GM21528 (cell line): ENCODE measurements at regions not wholly inside any gene's neighbourhood (a gene's known extent, or its start where the extent isn't known, plus 50 kb on each side); places are given as distances from the start of the nearest gene placed in this dataset.
"Not testable (repeated sequence)": the region's sequence is repeated elsewhere in the genome, so short reads cannot be mapped to it uniquely, and the experiment has no call there.

ENCODE experiments used
- ATAC-seq: cut with Tn5 transposase; IDR thresholded peaks from one replicate; pipeline ENCODE4 v1.9.1; 2021; ENCODE audit warnings: mild to moderate bottlenecking, moderate library complexity; ENCODE audit not compliant: unreplicated experiment, low FRiP score

DNA sequence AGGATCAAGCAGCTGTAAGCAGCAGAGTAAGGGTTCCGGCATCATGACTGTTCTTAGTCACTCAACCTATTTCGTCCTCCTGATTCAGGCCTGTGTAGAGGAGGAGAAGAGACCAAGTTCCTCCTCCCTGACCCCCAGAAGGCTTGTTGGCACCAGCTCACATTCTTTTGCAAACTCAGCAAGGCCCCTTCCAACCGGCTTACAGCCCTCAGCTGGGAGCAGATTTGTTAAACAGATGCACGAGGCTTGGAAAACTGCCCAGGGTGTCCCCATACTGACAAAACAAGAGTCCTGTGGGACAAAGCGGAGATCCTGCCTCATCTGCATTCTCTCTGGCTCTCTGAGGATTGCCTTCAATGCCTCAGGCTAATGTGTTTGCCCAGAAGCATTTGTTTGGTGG lies 113.2 kb upstream of the SOX21 start:
- no peak for ATAC-seq

DNA sequence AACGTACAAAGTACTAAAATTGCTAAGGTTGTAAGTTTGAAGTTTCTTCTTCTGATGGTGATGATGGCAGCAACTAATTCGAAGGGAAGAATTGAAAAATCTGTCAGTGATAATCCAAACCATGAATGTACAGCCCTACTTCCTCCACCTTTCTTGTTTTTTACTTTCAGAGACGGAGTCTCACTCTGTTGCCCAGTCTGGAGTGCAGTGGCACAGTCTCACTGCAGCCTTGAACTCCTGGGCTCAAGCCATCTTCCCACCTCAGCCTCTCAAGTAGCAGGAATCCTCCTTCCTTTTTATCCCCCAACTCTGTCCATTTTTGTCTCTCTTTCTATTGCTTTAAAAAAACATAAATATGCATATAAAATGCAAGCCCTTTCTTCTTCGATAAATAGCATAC lies 112.3 kb upstream of the SOX21 start:
- no peak for ATAC-seq

DNA sequence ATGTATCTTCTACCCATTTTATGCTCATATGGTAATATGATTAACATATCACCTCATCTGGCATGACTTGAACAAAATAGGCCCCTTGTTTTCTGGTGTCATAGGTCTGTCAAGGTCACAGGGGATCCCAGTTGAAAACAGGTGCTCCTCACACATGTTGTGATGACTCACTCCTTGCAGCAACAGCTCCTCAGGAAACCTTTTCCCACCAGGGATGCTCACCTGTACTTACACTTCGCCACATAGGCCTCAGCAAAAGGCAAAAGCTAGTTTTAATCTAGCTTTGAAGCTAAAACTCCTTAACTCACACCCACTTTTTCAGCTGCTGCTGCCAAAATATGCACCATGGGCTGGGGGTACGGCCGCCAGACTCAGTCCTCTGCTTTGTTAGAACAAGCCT lies 110.0 kb upstream of the SOX21 start:
- no peak for ATAC-seq

DNA sequence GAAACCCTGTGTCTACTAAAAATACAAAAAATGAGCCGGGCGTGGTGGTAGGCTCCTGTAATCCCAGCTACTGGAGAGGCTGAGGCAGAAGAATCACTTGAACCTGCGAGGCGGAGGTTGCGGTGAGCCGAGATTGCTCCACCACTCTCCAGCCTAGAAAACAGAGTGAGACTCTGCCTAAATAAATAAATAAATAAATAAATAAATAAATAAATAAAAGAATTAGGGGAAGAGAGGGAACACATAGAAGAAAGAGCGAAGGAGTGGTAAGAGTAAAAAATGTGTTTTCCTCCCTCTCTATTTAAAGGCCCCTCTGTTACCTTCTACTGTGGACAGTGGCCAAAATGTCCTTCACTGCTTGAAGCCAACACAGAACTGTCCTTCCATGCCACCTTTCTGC lies 103.9 kb upstream of the SOX21 start:
- ATAC-seq, result no peak

DNA sequence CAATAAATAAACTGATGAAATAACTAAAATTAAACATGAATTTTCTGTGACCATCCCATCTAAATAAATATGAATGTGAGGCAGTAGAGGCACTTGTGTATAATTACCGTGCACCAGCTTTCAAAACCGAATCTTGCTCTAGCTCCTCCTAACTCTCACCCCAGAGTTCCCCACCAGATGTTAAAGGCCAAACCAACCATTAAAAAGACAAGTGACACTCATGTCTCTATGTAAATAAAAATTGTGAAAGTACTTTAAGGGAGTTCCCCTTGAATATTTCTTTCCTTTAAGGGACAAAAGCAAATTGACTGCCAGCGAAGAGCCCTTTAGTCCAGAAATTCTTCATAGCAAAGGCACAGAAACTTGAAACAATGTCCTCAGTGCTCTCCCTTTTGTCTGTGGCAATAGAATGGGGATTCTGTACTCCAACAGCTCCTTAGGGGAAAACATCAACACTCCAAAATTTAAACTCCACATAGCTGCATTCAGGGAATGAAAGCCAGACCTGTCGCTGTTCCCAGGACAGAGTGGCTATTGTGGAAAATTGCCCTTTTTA lies 101.7 kb upstream of the SOX21 start:
- peak; percentile 81 for ATAC-seq

DNA sequence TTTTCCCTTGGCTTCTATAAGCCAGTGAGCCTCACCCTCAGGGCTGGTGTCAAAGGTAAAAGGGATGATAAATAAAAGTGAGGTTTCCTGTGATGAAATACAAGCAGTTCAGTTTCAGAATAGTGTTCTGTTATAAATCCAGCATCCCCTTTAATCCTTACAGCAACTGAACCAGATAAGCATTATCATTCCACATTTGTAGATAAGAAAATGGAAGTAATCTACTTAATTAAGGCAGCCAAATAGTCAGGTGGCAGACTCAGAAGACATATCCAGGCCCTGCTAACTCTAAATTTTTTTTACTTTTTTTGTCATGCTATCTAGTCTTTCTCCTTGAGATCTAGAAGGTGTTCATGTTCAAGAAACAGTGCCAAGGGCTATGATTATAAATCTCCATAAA lies 99.4 kb upstream of the SOX21 start:
- no peak for ATAC-seq

DNA sequence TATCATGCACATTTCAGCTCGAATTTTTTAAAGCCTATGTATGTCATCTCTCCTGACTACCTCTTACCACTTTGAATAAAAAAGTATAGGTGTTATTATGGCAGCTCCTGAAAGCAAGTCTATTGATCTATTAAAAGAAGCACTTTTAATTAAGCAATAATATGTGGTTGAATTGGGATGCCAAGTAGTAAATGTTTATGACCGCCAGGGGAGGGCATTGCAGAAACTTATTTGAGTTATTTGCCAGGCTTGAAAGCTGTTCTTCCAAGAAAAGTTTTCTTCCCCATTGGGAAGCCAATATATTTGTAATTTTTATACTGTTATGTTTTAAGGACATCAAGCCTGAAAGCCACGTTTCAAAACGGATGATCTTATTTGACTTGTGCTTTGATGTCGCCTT lies 88.1 kb upstream of the SOX21 start:
- no peak for ATAC-seq

DNA sequence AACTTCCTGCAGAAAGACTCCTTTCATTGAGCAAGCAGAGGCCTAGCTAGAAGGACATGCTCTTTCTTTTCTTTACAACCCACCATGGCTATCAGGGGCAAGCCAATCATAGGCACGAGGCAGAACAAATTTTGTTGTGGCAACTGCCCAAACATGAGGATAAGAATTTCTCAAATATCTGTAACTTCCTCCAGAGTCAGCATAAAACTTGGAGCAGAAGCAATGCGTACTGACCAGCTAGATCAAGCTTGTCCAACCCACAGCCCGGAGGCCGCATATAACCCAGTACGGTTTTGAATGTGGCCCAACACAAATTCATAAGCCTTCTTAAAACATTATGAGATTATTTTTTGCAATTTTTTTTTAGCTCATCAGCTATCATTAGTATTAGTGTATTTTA lies 87.0 kb upstream of the SOX21 start:
- ATAC-seq, result no peak

DNA sequence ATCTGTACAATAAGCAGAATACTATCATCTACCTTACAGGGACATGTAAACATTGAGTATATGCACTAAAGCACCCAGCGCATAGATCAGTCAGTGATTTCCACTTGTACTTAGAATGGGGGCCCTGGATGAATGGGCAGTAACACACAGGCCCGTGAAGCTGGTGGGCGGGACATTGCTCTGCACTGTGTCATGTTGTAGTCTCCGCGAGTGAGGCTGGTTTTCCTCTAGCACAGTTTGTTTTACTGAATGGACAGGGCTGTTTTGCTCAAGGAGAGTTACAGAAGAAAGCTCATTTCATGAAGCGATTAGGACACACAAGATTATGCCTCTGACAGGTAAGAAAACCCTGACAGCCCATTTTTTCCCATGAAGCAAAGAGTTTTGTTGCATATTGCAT lies 86.4 kb upstream of the SOX21 start:
- no peak for ATAC-seq

DNA sequence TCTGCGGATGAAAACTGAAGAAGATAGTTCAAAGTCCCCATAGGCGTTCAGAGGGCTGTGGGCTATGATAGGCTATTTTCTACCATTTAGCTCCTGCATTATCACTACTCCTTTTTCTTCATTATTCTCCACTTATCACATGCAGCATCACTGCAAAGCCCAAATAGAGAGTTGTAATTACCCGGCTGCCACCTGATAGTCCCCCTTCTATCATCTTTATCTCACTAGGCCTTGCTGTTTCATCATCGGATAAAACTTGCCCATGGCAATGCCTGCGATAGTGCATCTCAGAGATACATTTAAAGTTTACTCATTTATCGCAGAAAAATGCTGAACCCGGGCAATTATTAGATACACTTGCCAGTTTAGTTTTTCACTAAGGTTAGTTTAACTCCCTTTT lies 82.9 kb upstream of the SOX21 start:
- no peak for ATAC-seq

DNA sequence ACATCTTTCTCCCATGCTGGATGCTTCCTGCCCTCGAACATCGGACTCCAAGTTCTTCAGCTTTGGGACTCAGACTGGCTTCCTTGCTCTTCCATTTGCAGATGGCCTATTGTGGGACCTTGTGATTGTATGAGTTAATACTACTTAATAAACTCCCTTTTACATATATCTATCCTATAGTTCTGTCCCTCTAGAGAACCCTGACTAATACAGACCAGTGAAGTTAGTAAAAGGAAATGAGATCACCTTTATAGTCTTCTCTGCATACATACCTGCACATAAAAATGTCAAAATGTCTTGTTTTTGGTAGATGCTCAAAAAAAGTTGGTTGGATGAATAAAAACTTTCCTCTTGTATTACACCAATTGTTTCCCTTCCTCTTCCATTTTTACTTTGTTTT lies 73.9 kb upstream of the SOX21 start:
- ATAC-seq, result not testable (repeated sequence)

DNA sequence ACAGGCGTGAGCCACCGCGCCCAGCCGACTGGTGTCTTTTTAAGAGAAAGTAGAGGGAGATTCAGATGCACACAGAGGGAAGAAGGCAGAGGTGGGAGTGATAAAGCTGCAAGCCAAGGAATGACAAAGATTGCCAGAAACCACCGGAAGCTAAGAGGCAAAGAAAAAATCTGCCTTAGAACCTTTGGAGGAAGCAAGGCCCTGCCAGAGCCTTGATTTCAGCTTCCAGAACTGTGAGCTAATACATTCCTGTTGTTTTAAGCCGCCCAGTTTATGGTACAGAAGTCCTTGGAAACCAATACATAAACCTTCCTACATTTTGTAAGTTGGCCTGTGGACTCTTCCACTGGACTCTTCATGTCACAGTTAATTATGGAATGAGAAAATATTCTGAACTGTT lies 71.7 kb upstream of the SOX21 start:
- ATAC-seq, result no peak

DNA sequence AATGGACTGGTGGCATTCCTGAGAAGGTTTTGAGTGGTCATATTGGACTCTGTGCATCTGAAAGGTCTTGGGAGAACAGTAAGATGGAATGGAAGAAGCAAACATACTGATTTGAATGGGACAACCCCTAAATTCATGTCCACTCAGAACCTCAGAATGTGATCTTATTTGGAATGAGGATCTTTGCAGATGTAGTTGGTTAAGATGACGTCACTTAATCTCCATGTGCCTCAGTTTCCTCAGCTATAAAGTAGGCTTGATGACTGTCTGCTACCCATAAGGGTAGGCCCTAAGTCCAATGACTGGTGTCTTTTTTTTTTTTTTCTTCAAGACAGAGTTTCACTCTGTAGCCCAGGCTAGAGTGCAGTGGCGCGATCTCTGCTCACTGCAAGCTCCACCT lies 71.1 kb upstream of the SOX21 start:
- no peak for ATAC-seq

DNA sequence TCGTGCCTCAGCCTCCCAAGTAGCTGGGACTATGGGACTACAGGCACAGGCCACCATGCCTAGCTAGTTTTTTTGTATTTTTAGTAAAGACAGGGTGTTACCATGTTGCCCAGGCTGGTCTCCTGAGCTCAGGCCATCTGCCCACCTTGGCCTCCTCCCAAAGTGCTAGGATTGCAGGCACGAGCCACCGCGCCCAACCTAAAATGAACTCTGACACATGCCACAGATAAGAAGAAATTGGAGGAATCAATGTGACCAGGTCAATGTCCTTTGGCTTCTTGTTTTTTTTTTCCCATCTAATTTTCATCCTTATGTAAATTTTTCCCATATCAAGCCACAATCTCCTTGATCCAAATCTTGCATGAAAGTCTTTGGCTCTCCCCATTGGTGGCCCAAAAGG lies 68.1 kb upstream of the SOX21 start:
- no peak for ATAC-seq

DNA sequence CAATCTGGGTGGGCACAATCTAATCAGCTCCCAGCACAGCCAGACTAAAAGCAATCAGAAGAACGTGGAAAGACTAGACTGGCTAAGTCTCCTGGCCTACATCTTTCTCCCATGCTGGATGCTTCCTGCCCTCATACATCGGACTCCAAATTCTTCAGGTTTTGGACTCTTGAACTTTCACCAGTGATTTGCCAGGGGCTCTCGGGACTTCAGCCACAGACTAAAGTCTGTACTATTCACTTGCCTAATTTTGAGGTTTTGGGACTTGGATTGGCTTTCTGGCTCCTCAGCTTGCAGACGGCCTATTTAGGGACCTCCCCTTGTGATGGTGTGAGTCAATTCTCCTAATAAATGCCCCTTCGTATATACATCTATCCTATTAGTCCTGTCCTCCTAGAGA lies 66.6 kb upstream of the SOX21 start:
- no peak for ATAC-seq

DNA sequence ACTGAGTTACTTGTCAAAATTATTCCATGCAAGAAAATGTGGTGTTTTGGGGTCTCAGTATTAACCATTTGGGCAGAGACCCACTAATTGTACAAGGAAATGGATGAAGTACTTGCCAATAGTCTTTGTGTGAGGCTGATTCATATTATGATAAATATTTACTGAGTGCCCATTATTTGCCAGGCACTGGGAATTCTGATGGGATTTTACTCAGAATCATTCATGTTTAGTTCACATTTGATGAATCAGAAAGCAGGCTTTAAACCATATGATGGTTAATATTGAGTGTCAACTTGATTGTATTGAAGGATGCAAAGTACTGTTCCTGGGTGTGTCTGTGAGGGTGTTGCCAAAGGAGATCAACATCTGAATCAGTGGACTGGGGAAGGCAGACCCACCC lies 66.2 kb upstream of the SOX21 start:
- no peak for ATAC-seq

DNA sequence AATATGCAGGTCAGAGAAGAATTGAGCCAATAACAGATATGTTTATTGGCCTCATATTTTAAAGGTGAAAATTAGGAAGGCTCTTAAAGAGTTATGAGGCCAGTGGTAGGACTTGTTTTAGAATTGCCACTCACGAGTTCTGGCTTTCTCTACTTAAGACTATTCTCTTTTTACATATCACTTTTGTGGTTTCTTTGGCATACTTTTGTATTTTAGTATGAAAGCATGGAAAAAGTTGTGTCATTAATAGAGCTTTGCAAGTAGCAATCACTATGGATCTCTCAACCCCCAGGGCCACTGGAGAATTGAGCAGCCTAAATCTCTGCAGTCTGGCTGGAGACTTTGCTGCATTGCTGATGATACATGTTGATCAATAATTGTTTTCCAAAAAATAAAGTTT lies 64.6 kb upstream of the SOX21 start:
- no peak for ATAC-seq

DNA sequence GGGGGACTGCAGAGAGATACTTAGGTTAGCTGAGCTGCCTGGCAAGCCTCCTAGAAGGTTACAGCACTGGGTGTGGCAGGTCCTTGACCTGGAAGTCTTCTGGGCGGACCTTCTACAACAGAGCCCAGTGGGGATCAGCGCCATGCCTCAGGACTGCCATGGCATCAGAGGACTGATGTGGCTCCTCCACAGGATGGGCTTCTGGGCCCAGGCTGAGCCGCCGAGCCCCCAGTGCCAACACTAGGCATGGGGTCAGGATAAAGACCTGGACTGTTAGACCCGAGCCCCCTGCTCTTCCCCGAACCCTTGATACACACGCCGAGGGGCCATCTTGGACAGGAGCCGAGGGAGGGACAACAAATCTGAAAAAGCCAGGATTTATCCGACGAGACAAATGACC lies 64.0 kb upstream of the SOX21 start:
- ATAC-seq, result no peak

DNA sequence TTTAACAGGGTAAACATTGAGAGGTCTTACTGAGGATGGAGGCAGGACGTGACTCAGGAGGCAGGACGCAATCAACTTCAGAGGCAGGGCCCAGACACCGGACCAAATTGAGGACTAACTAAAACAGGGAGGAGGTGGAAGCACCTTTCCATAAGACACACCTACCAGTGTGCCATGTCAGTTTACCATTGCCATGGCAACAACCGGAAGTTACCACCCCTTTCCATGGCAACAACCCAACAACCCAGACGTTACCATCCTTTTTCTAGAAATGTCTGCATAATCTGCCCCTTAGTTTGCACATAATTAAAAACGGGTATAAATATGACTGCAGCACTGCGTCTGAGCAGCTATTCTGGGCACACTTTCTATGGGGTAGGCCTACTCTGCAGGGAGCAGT lies 53.5 kb upstream of the SOX21 start:
- ATAC-seq, result no peak

DNA sequence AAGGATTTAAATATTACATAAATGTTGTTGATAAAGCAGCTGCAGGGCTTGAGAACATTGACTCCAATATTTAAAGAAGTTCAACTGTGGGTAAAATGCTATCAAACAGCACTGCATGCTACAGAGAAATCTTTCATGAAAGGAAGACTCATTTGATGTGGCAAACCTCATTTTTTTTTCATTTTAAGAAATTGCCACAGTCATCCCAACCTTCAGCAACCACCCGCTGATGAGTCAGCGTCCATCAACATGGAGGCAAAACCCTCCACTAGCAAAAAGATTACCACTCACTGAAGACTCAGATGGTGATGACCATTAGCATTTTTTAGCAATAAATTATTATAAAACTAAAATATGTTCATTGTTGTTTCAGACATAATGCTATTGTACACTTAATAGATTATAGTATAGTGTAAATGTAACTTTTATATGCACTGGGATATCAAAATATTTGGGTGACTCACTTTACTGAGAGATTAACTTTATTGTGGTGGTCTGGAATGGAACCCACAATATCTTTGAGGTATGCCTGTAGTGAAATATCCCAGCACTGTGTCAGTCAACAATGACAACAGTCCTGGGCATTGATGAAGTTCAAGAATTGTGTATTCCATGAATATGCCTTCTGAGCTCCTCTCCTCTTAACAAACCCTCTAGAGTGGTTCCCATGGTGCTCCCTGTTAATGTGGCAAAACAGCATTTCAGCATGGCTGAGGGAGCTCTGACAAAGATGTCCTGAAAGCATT lies 52.4 kb upstream of the SOX21 start:
- ATAC-seq, result no peak
